ENCODE measurements at regions not wholly inside any gene's neighbourhood (a gene's known extent, or its start where the extent isn't known, plus 50 kb on each side); places are given as distances from the start of the nearest gene placed in this dataset.

GRCh38 chr3:5741017-5741416 lies 553.5 kb downstream of the EDEM1 start (continued):
- TF ChIP-seq ESRRA (IDR thresholded peaks at IDR 0.05; ENCODE audit: borderline replicate concordance, low read length): no peak

- Histone ChIP-seq H3K4me1 (no peaks in the 10 kb centered on the region), H3K4me2 (no peak overlapping the region), H3K4me3 (no peak overlapping the region), H3K9me3 (no peaks in the 10 kb centered on the region), H3K27ac (no peak overlapping the region)
- 3% methylated on average over 3 of the region's 3 CpGs for WGBS (ENCODE audit: missing lambda C conversion rate)
- FAIRE-seq: peak; percentile 54
- ChIA-PET CTCF (no interaction called here), POLR2A (no interaction called here)
- TF ChIP-seq JUNB (IDR thresholded peaks at IDR 0.05): no peak
- no peak for TF ChIP-seq MAFK (IDR thresholded peaks at IDR 0.05; ENCODE audit: partially characterized antibody)
- no peak for TF ChIP-seq ZFP36 (IDR thresholded peaks at IDR 0.05; ENCODE audit: borderline replicate concordance, partially characterized antibody)
- TF ChIP-seq HES2 (IDR thresholded peaks at IDR 0.05): no peak
- no peak for TF ChIP-seq SMC3 (IDR thresholded peaks at IDR 0.05)
- no peak for TF ChIP-seq KDM1A (IDR thresholded peaks at IDR 0.05; ENCODE audit: low read depth)
- TF ChIP-seq HMGXB4 (CRISPR knock-in tag; IDR thresholded peaks at IDR 0.05; ENCODE audit: borderline replicate concordance): no peak
- TF ChIP-seq CHD2 (IDR thresholded peaks at IDR 0.05; ENCODE audit: low read length, partially characterized antibody): no peak
- TF ChIP-seq PHF8 (IDR thresholded peaks at IDR 0.05; ENCODE audit: borderline replicate concordance, low read depth): no peak
- TF ChIP-seq ATOH8 (CRISPR knock-in tag; IDR thresholded peaks at IDR 0.05; ENCODE audit: low read depth): no peak
- DNase-seq (ENCODE audit: low read depth in 1 of 2, low spot score in 1 of 2): no peak
- ATAC-seq: no peak
Measured at GRCh38 chr3:5750091-5750490, 562.6 kb downstream of the EDEM1 start.

GRCh38 chr3:5750874-5751640 lies 563.5 kb downstream of the EDEM1 start:
- Histone ChIP-seq H3K4me1 (no peaks in the 10 kb centered on the region), H3K4me2 (no peak overlapping the region), H3K9me3 (no peaks in the 10 kb centered on the region), H3K4me3 (no peak overlapping the region), H3K27ac (no peak overlapping the region)
- 56% methylated on average over 3 of the region's 3 CpGs for WGBS (ENCODE audit: missing lambda C conversion rate)
- POLR2A ChIA-PET: no interaction called here
- TF ChIP-seq TP53 (CRISPR knock-in tag; IDR thresholded peaks at IDR 0.05) (no peak), RNF2 (IDR thresholded peaks at IDR 0.05; ENCODE audit: borderline replicate concordance, low read depth) (no peak), ZC3H11A (IDR thresholded peaks at IDR 0.05) (no peak), FOSB (CRISPR knock-in tag; IDR thresholded peaks at IDR 0.05) (no peak), KDM5A (IDR thresholded peaks at IDR 0.05) (no peak), TFCP2L1 (CRISPR knock-in tag; IDR thresholded peaks at IDR 0.05) (no peak), MAFK (IDR thresholded peaks at IDR 0.05; ENCODE audit: partially characterized antibody) (peak; percentile 35)
- CTCF ChIA-PET: no interaction called here
- ATAC-seq (no peak), FAIRE-seq (no peak), DNase-seq (ENCODE audit: low read depth in 1 of 2, low spot score in 1 of 2) (no peak)

- CTCF ChIA-PET: no interaction called here
- Histone ChIP-seq H3K4me1 (no peaks in the 10 kb centered on the region), H3K9me3 (no peaks in the 10 kb centered on the region), H3K4me2 (no peak overlapping the region), H3K4me3 (no peak overlapping the region), H3K27ac (no peak overlapping the region)
- ATAC-seq: no peak
- DNase-seq (ENCODE audit: low read depth in 1 of 2, low spot score in 1 of 2): no peak
- WGBS (ENCODE audit: missing lambda C conversion rate): 2% methylated on average over 2 of the region's 2 CpGs
- FAIRE-seq: no peak
- POLR2A ChIA-PET: no interaction called here
- TF ChIP-seq USF2 (IDR thresholded peaks at IDR 0.05) (no peak), TFCP2L1 (CRISPR knock-in tag; IDR thresholded peaks at IDR 0.05) (no peak), EHMT2 (IDR thresholded peaks at IDR 0.05; ENCODE audit: low read depth) (no peak), BCL3 (IDR thresholded peaks at IDR 0.05) (no peak), NPAS2 (CRISPR knock-in tag; IDR thresholded peaks at IDR 0.05; ENCODE audit: borderline replicate concordance) (no peak), HOXB5 (CRISPR knock-in tag; IDR thresholded peaks at IDR 0.05) (no peak), ZC3H11A (IDR thresholded peaks at IDR 0.05) (no peak), PHF8 (IDR thresholded peaks at IDR 0.05; ENCODE audit: borderline replicate concordance, low read depth) (no peak), TP53 (CRISPR knock-in tag; IDR thresholded peaks at IDR 0.05) (no peak), EHF (CRISPR knock-in tag; IDR thresholded peaks at IDR 0.05) (no peak), PBX3 (IDR thresholded peaks at IDR 0.05) (no peak), SREBF2 (IDR thresholded peaks at IDR 0.05) (no peak), BHLHE40 (IDR thresholded peaks at IDR 0.05; ENCODE audit: low read depth, low read length) (no peak), FOXS1 (CRISPR knock-in tag; IDR thresholded peaks at IDR 0.05) (no peak), ESRRA (IDR thresholded peaks at IDR 0.05; ENCODE audit: borderline replicate concordance, low read length) (no peak)
Measured at GRCh38 chr3:5754602-5755001, 567.1 kb downstream of the EDEM1 start.

Data from A549 (cell line).